H1 (cell line): ENCODE measurements at regions not wholly inside any gene's neighbourhood (a gene's known extent, or its start where the extent isn't known, plus 50 kb on each side); places are given as distances from the start of the nearest gene placed in this dataset.

ENCODE experiments used
- ASH2L ChIP-seq: fragments of 200-600, 300-600 bp; sonication (generic); IDR thresholded peaks from one replicate; pipeline ENCODE4 v1.7.1; 2017; ENCODE audit warnings: low read length
- BRCA1 ChIP-seq: IDR thresholded peaks from 2 replicates; pipeline ENCODE4 v1.6.1; 2012; ENCODE audit warnings: low read depth, low read length, improper control_type of control experiment
- NRF1 ChIP-seq: IDR thresholded peaks from 2 replicates; pipeline ENCODE4 v1.6.1; 2011; ENCODE audit warnings: mild to moderate bottlenecking, low read depth, low read length, improper control_type of control experiment
- POLR2A ChIP-seq, 2 experiments: IDR thresholded peaks; 1 replicate in 1 of 2; 2 replicates in 1 of 2; pipeline ENCODE4 v1.6.1; 2011; ENCODE audit warnings: low read depth in 2 of 2, low read length in 2 of 2, mild to moderate bottlenecking in 2 of 2; ENCODE audit errors: control extremely low read depth in 1 of 2
- SP2 ChIP-seq: IDR thresholded peaks from 2 replicates; pipeline ENCODE4 v1.6.1; 2012; ENCODE audit warnings: mild to moderate bottlenecking, low read length, inconsistent platforms
- SP4 ChIP-seq: IDR thresholded peaks from 2 replicates; pipeline ENCODE4 v1.6.1; 2012; ENCODE audit warnings: low read length, inconsistent platforms

DNA sequence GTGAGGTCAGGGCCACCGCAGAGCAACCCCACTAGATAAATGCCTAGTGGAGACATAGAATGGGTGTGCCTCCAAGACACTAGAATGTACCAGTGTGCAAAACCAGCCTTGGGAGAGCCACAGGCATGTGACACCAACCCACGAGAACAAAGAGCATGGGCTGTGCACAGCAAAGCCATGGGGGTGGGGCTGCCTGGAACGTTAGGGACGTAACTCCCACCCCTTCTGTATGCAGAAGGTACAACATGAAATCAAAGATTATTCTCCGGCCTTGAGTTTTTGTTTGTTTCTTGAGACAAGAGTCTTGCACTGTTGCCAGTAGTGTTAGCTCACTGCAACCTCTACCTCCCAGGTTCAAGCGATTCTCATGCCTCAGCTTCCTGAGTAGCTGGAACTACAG lies 99.5 kb downstream of the MID1IP1 start (continued):
- no peak for TF ChIP-seq SP4
- no peak for TF ChIP-seq POLR2A (IDR thresholded peaks at IDR 0.05; ENCODE audit: control extremely low read depth in 1 of 2, low read depth in 2 of 2, low read length in 2 of 2)
- no peak for TF ChIP-seq NRF1
- no peak for TF ChIP-seq SP2
- TF ChIP-seq BRCA1: no peak
- TF ChIP-seq ASH2L: no peak
- TF ChIP-seq, all 59 proteins: peak for 0
